Posterior vena cava (tissue), 2 donors: ENCODE measurements at regions not wholly inside any gene's neighbourhood (a gene's known extent, or its start where the extent isn't known, plus 50 kb on each side); places are given as distances from the start of the nearest gene placed in this dataset.

Experiments used
- DNase-seq: peaks from one replicate; pipeline ENCODE4 v3.0.0-alpha.2; 2020; ENCODE audit warnings: low spot score
- intact Hi-C, 2 donors: fragments of 100-400 bp; cut with DNase I; formaldehyde crosslinking; loops; one replicate each; pipeline versions ENCODE4 v1.14.1 to v1.14.2; 2022 to 2023
- donor health status: DM: yes; HTN: yes; CAD: no.
- donor health status: DM: yes; HTN: yes; CAD: no.

GRCh38 chr9:108181441-108181840 lies 674.3 kb downstream of the ACTL7B start:
- no peak for DNase-seq

GRCh38 chr9:108180541-108180940 lies 675.2 kb downstream of the ACTL7B start:
- intact Hi-C loops, result no loop called here
- DNase-seq, result no peak

More at GRCh38 chr9:108181441-108181840, 674.3 kb downstream of the ACTL7B start:
- intact Hi-C loops, result no loop called here

GRCh38 chr9:108178318-108178717 lies 677.5 kb downstream of the ACTL7B start:
- no peak for DNase-seq
- intact Hi-C loops, result no loop called here

GRCh38 chr9:108168236-108168850 lies 678.8 kb upstream of the KLF4 start:
- DNase-seq, result no peak

GRCh38 chr9:108167136-108167900 lies 677.7 kb upstream of the KLF4 start:
- intact Hi-C loops, result loop anchor here in 1 of 2 donors (10.0 kb wide), 1 partner anchor 683 kb away; the partner anchor contains the start of gene KLF4
- no peak for DNase-seq

More at GRCh38 chr9:108168236-108168850, 678.8 kb upstream of the KLF4 start:
- intact Hi-C loops, result loop anchor here in 1 of 2 donors (10.0 kb wide), 1 partner anchor 684 kb away; the partner anchor contains the start of gene KLF4

- DNase-seq, result no peak
- intact Hi-C loops, result loop anchor here in 1 of 2 donors (10.0 kb wide), 1 partner anchor 682 kb away; the partner anchor contains the start of gene KLF4
These were observed 677.0 kb upstream of the KLF4 start for GRCh38 chr9:108166519-108166918.

- intact Hi-C loops, result loop anchor here in 1 of 2 donors (10.0 kb wide), 1 partner anchor 679 kb away; the partner anchor contains the start of gene KLF4
- DNase-seq, result no peak
These were observed 673.9 kb upstream of the KLF4 start for GRCh38 chr9:108163321-108164005.

- intact Hi-C loops, result loop anchor here in 1 of 2 donors (10.0 kb wide), 1 partner anchor 678 kb away; the partner anchor contains the start of gene KLF4
- peak; percentile 76 for DNase-seq
These were observed 673.1 kb upstream of the KLF4 start for GRCh38 chr9:108162664-108163063.

GRCh38 chr9:108161503-108161902 lies 671.9 kb upstream of the KLF4 start:
- intact Hi-C loops, result loop anchor here in 1 of 2 donors (10.0 kb wide), 1 partner anchor 677 kb away; the partner anchor contains the start of gene KLF4
- DNase-seq, result no peak

GRCh38 chr9:108160706-108161355 lies 671.3 kb upstream of the KLF4 start:
- intact Hi-C loops, result loop anchor here in 1 of 2 donors (10.0 kb wide), 1 partner anchor 676 kb away; the partner anchor contains the start of gene KLF4
- no peak for DNase-seq

GRCh38 chr9:108160039-108160438 lies 670.5 kb upstream of the KLF4 start:
- intact Hi-C loops, result loop anchor here in 1 of 2 donors (10.0 kb wide), 1 partner anchor 675 kb away; the partner anchor contains the start of gene KLF4
- no peak for DNase-seq

- DNase-seq, result no peak
- intact Hi-C loops, result loop anchor here in 1 of 2 donors (10.0 kb wide), 1 partner anchor 674 kb away; the partner anchor contains the start of gene KLF4
These were observed 668.8 kb upstream of the KLF4 start for GRCh38 chr9:108158236-108158995.

- intact Hi-C loops, result loop anchor here in 1 of 2 donors (10.0 kb wide), 1 partner anchor 672 kb away; the partner anchor contains the start of gene KLF4
- no peak for DNase-seq
These were observed 666.9 kb upstream of the KLF4 start for GRCh38 chr9:108156270-108156998.

- intact Hi-C loops, result loop anchor here in 1 of 2 donors (10.0 kb wide), 1 partner anchor 669 kb away; the partner anchor contains the start of gene KLF4
- no peak for DNase-seq
These were observed 663.8 kb upstream of the KLF4 start for GRCh38 chr9:108153416-108153815.

- DNase-seq, result no peak
- intact Hi-C loops, result loop anchor here in 1 of 2 donors (10.0 kb wide), 1 partner anchor 666 kb away; the partner anchor contains the start of gene KLF4
These were observed 661.4 kb upstream of the KLF4 start for GRCh38 chr9:108150736-108151586.

- intact Hi-C loops, result no loop called here
- no peak for DNase-seq
These were observed 659.8 kb upstream of the KLF4 start for GRCh38 chr9:108149326-108149725.
